Breast epithelium (tissue), 3 donors: ENCODE measurements at regions not wholly inside any gene's neighbourhood (a gene's known extent, or its start where the extent isn't known, plus 50 kb on each side); places are given as distances from the start of the nearest gene placed in this dataset.

Experiments used
- POLR2A ChIP-seq: fragments of 450-650 bp; IDR thresholded peaks from one replicate; pipeline ENCODE4 v1.6.1; 2016; ENCODE audit warnings: antibody characterized with exemption, mild to moderate bottlenecking, moderate library complexity
- TF ChIP-seq, protein P1 (sequence below), 3 donors: fragments of 450-650 bp; IDR thresholded peaks; one replicate each; pipeline ENCODE4 v1.5.1; 2016 to 2017; ENCODE audit warnings: antibody characterized with exemption in 3 of 3, mild to moderate bottlenecking in 3 of 3, moderate library complexity in 3 of 3

DNA sequence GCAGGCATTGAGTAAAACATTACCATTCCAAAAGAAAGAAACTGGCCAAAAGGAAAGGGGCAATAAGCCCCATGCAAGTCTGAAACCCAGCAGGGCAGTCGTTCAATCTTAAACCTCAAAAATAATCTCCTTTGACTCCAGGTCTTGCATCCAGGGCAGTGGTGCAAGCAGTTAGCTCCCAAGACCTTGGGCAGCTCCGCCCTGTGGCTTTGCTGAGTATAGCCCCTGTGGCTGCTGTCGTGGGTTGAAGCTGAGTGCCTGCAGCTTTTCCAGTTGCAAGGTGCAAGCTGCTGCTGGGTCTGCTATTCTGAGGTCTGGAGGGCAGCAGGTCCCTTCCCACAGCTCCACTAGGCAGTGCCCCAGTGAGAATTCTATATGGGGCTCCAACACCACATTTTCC is 580.1 kb upstream of the AUTS2 start:
- TF ChIP-seq POLR2A, result no peak
- TF ChIP-seq, protein P1, sequence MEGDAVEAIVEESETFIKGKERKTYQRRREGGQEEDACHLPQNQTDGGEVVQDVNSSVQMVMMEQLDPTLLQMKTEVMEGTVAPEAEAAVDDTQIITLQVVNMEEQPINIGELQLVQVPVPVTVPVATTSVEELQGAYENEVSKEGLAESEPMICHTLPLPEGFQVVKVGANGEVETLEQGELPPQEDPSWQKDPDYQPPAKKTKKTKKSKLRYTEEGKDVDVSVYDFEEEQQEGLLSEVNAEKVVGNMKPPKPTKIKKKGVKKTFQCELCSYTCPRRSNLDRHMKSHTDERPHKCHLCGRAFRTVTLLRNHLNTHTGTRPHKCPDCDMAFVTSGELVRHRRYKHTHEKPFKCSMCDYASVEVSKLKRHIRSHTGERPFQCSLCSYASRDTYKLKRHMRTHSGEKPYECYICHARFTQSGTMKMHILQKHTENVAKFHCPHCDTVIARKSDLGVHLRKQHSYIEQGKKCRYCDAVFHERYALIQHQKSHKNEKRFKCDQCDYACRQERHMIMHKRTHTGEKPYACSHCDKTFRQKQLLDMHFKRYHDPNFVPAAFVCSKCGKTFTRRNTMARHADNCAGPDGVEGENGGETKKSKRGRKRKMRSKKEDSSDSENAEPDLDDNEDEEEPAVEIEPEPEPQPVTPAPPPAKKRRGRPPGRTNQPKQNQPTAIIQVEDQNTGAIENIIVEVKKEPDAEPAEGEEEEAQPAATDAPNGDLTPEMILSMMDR (IDR thresholded peaks at IDR 0.05), result no peak
